Panc1 (cell line): ENCODE measurements at regions not wholly inside any gene's neighbourhood (a gene's known extent, or its start where the extent isn't known, plus 50 kb on each side); places are given as distances from the start of the nearest gene placed in this dataset.

ENCODE experiments used
- POLR2AphosphoS5 ChIP-seq: IDR thresholded peaks from 2 replicates; pipeline ENCODE4 v1.6.1; 2012; ENCODE audit warnings: mild to moderate bottlenecking, low read depth, low read length, moderate library complexity
- SIN3A ChIP-seq: IDR thresholded peaks from 2 replicates; pipeline ENCODE4 v1.6.1; 2012; ENCODE audit warnings: low read depth, mild to moderate bottlenecking, low read length, moderate library complexity, borderline replicate concordance; ENCODE audit not compliant: insufficient read depth
- TF ChIP-seq, protein P1 (sequence below): fragments of 450-650 bp; IDR thresholded peaks from 2 replicates; pipeline ENCODE4 v1.5.1; 2017; ENCODE audit warnings: mild to moderate bottlenecking

DNA sequence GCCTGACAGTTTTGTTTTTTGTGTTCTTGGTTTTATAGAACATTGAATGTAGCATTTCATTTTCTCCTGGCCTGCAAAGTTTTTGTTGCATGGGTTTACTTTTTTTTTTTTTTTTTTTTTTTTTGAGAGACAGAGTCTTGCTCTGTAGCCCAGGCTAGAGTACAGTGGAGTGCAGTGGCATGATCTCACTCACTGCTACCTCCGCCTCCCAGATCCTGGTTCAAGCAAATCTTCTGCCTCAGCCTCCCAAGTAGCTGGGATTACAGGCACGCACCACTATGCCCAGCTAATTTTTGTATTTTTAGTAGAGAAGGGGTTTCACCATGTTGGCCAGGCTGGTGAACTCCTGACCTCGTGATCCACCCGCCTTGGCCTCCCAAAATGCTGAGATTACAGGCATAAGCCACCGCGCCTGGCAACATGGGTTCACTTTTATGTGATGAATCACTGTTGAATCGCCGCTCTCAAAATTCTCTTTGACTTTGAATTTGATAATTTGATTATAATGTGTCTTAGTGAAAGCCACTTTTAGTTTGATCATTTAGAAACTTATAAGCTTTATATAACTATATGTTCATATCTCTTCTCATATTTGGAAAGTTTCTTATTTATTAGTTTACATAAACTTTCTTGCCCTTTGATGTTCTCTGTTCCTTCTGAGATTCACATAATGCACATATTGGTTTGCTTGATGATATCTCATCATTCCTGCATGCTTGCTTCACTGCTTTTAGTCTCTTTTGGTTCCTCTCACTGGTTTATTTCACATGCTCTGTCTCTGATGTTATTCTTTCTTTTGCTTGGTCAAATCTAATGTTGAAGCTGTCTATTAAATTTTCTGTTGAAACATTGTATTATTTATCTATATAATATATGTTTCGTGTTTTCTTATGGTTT lies 589.0 kb upstream of the CNTN5 start:
- TF ChIP-seq POLR2AphosphoS5 = no peak
- TF ChIP-seq, protein P1, sequence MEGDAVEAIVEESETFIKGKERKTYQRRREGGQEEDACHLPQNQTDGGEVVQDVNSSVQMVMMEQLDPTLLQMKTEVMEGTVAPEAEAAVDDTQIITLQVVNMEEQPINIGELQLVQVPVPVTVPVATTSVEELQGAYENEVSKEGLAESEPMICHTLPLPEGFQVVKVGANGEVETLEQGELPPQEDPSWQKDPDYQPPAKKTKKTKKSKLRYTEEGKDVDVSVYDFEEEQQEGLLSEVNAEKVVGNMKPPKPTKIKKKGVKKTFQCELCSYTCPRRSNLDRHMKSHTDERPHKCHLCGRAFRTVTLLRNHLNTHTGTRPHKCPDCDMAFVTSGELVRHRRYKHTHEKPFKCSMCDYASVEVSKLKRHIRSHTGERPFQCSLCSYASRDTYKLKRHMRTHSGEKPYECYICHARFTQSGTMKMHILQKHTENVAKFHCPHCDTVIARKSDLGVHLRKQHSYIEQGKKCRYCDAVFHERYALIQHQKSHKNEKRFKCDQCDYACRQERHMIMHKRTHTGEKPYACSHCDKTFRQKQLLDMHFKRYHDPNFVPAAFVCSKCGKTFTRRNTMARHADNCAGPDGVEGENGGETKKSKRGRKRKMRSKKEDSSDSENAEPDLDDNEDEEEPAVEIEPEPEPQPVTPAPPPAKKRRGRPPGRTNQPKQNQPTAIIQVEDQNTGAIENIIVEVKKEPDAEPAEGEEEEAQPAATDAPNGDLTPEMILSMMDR = no peak
- no peak for TF ChIP-seq SIN3A
